ENCODE measurements at regions not wholly inside any gene's neighbourhood (a gene's known extent, or its start where the extent isn't known, plus 50 kb on each side); places are given as distances from the start of the nearest gene placed in this dataset.
"Not testable (repeated sequence)": the region's sequence is repeated elsewhere in the genome, so short reads cannot be mapped to it uniquely, and the experiment has no call there.

DNA sequence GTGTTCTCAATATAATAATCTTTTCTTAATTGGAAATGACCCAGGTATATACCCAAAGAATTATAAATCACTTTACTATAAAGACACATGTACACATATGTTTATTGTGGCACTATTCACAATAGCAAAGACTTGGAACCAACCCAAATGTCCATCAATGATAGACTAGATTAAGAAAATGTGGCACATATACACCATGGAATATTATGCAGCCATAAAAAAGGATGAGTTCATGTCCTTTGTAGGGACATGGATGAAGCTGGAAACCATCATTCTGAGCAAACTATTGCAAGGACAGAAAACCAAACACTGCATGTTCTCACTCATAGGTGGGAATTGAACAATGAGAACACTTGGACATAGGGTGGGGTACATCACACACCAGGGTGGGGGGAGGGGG, 56.8 kb downstream of the SCGB2B2 start:
- not testable (repeated sequence) for H3K27ac ChIP-seq; H3K9me3 ChIP-seq (ENCODE audit: low read depth); H3K4me3 ChIP-seq; H3K79me2 ChIP-seq; DNase-seq (ENCODE audit: low spot score); H3K9me2 ChIP-seq (replicated peaks; ENCODE audit: insufficient read depth); H3K4me2 ChIP-seq; H3K27me3 ChIP-seq; H3K36me3 ChIP-seq (replicated peaks; ENCODE audit: insufficient read depth, low read depth); H4K20me1 ChIP-seq (ENCODE audit: insufficient read depth, poor library complexity, severe bottlenecking); H3K4me1 ChIP-seq (ENCODE audit: insufficient read depth); H2AFZ ChIP-seq

DNA sequence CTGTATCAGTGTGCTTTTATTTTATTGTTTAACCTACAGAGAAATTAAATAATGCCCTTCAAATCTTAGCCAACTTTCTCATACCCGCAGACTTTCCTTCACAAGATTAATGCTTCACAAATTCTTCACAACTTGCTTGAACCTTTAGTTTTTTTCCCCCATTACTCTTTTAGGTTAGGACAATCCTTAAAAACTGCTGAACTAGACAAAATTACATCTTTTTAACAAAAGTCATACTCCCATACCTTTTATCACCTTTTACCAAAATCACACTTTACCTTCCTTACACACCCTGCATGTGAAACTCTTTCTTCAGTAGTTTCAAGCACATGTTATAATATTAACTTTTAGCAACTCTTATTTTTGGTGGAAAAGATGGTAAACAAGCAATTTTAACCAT, 58.5 kb downstream of the SCGB2B2 start:
- H2AFZ ChIP-seq = no peak overlapping the region
- no peaks in the 10 kb centered on the region for H3K27me3 ChIP-seq
- H3K9me2 ChIP-seq (replicated peaks; ENCODE audit: insufficient read depth) = no peaks in the 10 kb centered on the region
- DNase-seq (ENCODE audit: low spot score) = no peak
- H3K9me3 ChIP-seq (ENCODE audit: low read depth) = peaks cover 4% of the 10 kb centered on the region
- TF ChIP-seq EZH2phosphoT487 (IDR thresholded peaks at IDR 0.05; ENCODE audit: low read depth, severe bottlenecking, unreplicated experiment) (no peak), EZH2 (IDR thresholded peaks at IDR 0.05; ENCODE audit: borderline replicate concordance) (no peak)
- TF ChIP-seq, protein P1, sequence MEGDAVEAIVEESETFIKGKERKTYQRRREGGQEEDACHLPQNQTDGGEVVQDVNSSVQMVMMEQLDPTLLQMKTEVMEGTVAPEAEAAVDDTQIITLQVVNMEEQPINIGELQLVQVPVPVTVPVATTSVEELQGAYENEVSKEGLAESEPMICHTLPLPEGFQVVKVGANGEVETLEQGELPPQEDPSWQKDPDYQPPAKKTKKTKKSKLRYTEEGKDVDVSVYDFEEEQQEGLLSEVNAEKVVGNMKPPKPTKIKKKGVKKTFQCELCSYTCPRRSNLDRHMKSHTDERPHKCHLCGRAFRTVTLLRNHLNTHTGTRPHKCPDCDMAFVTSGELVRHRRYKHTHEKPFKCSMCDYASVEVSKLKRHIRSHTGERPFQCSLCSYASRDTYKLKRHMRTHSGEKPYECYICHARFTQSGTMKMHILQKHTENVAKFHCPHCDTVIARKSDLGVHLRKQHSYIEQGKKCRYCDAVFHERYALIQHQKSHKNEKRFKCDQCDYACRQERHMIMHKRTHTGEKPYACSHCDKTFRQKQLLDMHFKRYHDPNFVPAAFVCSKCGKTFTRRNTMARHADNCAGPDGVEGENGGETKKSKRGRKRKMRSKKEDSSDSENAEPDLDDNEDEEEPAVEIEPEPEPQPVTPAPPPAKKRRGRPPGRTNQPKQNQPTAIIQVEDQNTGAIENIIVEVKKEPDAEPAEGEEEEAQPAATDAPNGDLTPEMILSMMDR (IDR thresholded peaks at IDR 0.05; ENCODE audit: poor library complexity) = no peak
- H3K27ac ChIP-seq = no peak overlapping the region
- no peaks in the 10 kb centered on the region for H3K79me2 ChIP-seq
- 94% methylated on average over 1 of the region's 1 CpG for WGBS (ENCODE audit: low lambda C conversion rate, missing lambda C conversion rate)
- H3K4me3 ChIP-seq = no peak overlapping the region
- H3K36me3 ChIP-seq (replicated peaks; ENCODE audit: insufficient read depth, low read depth) = no peaks in the 10 kb centered on the region
- H3K4me1 ChIP-seq (ENCODE audit: insufficient read depth) = no peaks in the 10 kb centered on the region
- H4K20me1 ChIP-seq (ENCODE audit: insufficient read depth, poor library complexity, severe bottlenecking) = no peaks in the 10 kb centered on the region
- no peak overlapping the region for H3K4me2 ChIP-seq

DNA sequence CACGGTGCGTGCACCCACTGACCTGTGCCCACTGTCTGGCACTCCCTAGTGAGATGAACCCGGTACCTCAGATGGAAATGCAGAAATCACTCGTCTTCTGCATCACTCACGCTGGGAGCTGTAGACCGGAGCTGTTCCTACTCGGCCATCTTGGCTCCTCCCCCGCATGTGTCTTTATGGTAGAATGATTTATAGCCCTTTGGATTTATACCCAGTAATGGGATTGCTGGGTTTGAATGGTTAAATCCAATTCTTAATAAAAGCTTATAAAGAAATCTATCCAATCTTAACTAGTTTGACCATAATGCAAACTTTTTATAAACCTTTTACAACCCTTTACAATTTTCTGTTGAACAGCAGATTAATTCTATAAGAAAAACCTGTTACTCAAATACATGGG, 59.0 kb downstream of the SCGB2B2 start:
- not testable (repeated sequence) for DNase-seq (ENCODE audit: low spot score); H3K9me3 ChIP-seq (ENCODE audit: low read depth)
- 96% methylated on average over 8 of the region's 8 CpGs for WGBS (ENCODE audit: low lambda C conversion rate, missing lambda C conversion rate)

DNA sequence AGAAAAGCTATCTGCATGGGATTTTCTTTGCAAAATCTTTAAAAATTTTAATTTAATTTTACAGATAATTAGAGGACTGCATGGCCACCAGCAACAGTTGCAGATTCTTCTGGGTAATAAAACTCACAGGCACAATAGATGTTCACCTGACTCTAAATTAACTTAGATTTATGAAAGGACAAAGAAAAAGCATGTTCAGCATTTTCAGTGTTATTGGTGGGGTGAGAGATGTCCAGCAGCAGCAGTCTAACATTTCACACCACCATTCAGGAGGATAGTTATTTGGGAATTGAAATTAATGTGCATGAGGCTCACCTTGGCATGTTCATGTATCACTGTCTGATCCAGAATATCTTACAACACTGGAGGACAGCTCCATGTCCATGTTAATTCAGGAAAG, 74.0 kb downstream of the SCGB2B2 start:
- Histone ChIP-seq H3K4me1 (ENCODE audit: insufficient read depth) (no peaks in the 10 kb centered on the region), H3K27ac (no peak overlapping the region), H3K9me2 (replicated peaks; ENCODE audit: insufficient read depth) (no peaks in the 10 kb centered on the region), H3K79me2 (no peaks in the 10 kb centered on the region), H2AFZ (no peak overlapping the region), H3K9me3 (ENCODE audit: low read depth) (peaks cover 5% of the 10 kb centered on the region), H4K20me1 (ENCODE audit: insufficient read depth, poor library complexity, severe bottlenecking) (no peaks in the 10 kb centered on the region), H3K4me3 (no peak overlapping the region), H3K27me3 (no peaks in the 10 kb centered on the region), H3K4me2 (no peak overlapping the region), H3K36me3 (replicated peaks; ENCODE audit: insufficient read depth, low read depth) (no peaks in the 10 kb centered on the region)
- no peak for DNase-seq (ENCODE audit: low spot score)
- TF ChIP-seq, protein P1 (IDR thresholded peaks at IDR 0.05; ENCODE audit: poor library complexity) = no peak
- no peak for TF ChIP-seq EZH2phosphoT487 (IDR thresholded peaks at IDR 0.05; ENCODE audit: low read depth, severe bottlenecking, unreplicated experiment)
- TF ChIP-seq EZH2 (IDR thresholded peaks at IDR 0.05; ENCODE audit: borderline replicate concordance) = no peak

More for the DNA sequence above, 59.0 kb downstream of the SCGB2B2 start:
- not testable (repeated sequence) for H3K27ac ChIP-seq; H4K20me1 ChIP-seq (ENCODE audit: insufficient read depth, poor library complexity, severe bottlenecking); H3K9me2 ChIP-seq (replicated peaks; ENCODE audit: insufficient read depth); H3K36me3 ChIP-seq (replicated peaks; ENCODE audit: insufficient read depth, low read depth); H3K79me2 ChIP-seq; H3K4me3 ChIP-seq; H2AFZ ChIP-seq; H3K4me1 ChIP-seq (ENCODE audit: insufficient read depth); H3K4me2 ChIP-seq; H3K27me3 ChIP-seq

DNA sequence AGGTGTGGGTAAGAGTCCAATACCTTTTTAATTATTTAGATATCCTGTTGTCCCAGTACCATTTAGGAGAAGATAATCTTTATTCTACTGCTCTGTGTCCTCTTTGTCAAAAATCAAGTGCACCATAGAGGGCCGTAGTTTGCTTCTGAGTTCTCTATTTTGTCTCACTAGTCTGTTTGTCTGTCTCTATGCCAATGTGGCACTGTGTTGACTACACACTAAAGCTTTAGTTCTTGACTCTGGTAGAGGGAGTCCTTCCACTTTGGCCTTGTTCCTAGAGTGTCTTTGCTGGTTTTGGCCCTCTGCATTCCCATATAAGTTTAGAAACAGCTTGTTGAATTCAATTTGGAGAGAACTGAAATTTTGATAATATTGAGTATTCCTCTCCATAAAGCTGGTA, 75.9 kb downstream of the SCGB2B2 start:
- Histone ChIP-seq H4K20me1 (ENCODE audit: insufficient read depth, poor library complexity, severe bottlenecking) (no peaks in the 10 kb centered on the region), H3K4me1 (ENCODE audit: insufficient read depth) (no peaks in the 10 kb centered on the region), H3K9me2 (replicated peaks; ENCODE audit: insufficient read depth) (no peaks in the 10 kb centered on the region), H3K4me2 (no peak overlapping the region), H3K36me3 (replicated peaks; ENCODE audit: insufficient read depth, low read depth) (no peaks in the 10 kb centered on the region), H2AFZ (no peak overlapping the region), H3K27ac (no peak overlapping the region), H3K9me3 (ENCODE audit: low read depth) (no peaks in the 10 kb centered on the region), H3K79me2 (no peaks in the 10 kb centered on the region), H3K4me3 (no peak overlapping the region), H3K27me3 (no peaks in the 10 kb centered on the region)
- no peak for DNase-seq (ENCODE audit: low spot score)
- WGBS (ENCODE audit: low lambda C conversion rate, missing lambda C conversion rate) = 90% methylated on average over 1 of the region's 1 CpG
- TF ChIP-seq, protein P1 (IDR thresholded peaks at IDR 0.05; ENCODE audit: poor library complexity) = no peak
- no peak for TF ChIP-seq EZH2phosphoT487 (IDR thresholded peaks at IDR 0.05; ENCODE audit: low read depth, severe bottlenecking, unreplicated experiment)
- no peak for TF ChIP-seq EZH2 (IDR thresholded peaks at IDR 0.05; ENCODE audit: borderline replicate concordance)
